ENCODE measurements at regions not wholly inside any gene's neighbourhood (a gene's known extent, or its start where the extent isn't known, plus 50 kb on each side); places are given as distances from the start of the nearest gene placed in this dataset.

- no peak overlapping the region for H3K27ac ChIP-seq
- no peak for TF ChIP-seq CTCF (IDR thresholded peaks at IDR 0.05)
- TF ChIP-seq ZFX (IDR thresholded peaks at IDR 0.05; ENCODE audit: borderline replicate concordance) = no peak
Measured at GRCh38 chr2:12448846-12449505, 267.8 kb upstream of the TRIB2 start.

GRCh38 chr2:12451726-12452125 is 265.0 kb upstream of the TRIB2 start:
- no peak overlapping the region for H3K27ac ChIP-seq
- TF ChIP-seq CTCF (IDR thresholded peaks at IDR 0.05) = no peak
- TF ChIP-seq ZFX (IDR thresholded peaks at IDR 0.05; ENCODE audit: borderline replicate concordance) = no peak

GRCh38 chr2:12452185-12452584 is 264.6 kb upstream of the TRIB2 start:
- H3K27ac ChIP-seq = no peak overlapping the region
- TF ChIP-seq CTCF (IDR thresholded peaks at IDR 0.05) (no peak), ZFX (IDR thresholded peaks at IDR 0.05; ENCODE audit: borderline replicate concordance) (no peak)

- H3K27ac ChIP-seq = no peak overlapping the region
- TF ChIP-seq ZFX (IDR thresholded peaks at IDR 0.05; ENCODE audit: borderline replicate concordance) (no peak), CTCF (IDR thresholded peaks at IDR 0.05) (no peak)
Measured at GRCh38 chr2:12453731-12454130, 263.0 kb upstream of the TRIB2 start.

- no peak overlapping the region for H3K27ac ChIP-seq
- TF ChIP-seq ZFX (IDR thresholded peaks at IDR 0.05; ENCODE audit: borderline replicate concordance) (no peak), CTCF (IDR thresholded peaks at IDR 0.05) (no peak)
Measured at GRCh38 chr2:12455661-12456060, 261.1 kb upstream of the TRIB2 start.

- TF ChIP-seq ZFX (IDR thresholded peaks at IDR 0.05; ENCODE audit: borderline replicate concordance) (no peak), CTCF (IDR thresholded peaks at IDR 0.05) (no peak)
- H3K27ac ChIP-seq = no peak overlapping the region
Measured at GRCh38 chr2:12456293-12457106, 260.2 kb upstream of the TRIB2 start.

GRCh38 chr2:12457831-12458230 is 258.9 kb upstream of the TRIB2 start:
- H3K27ac ChIP-seq = no peak overlapping the region
- TF ChIP-seq CTCF (IDR thresholded peaks at IDR 0.05) (no peak), ZFX (IDR thresholded peaks at IDR 0.05; ENCODE audit: borderline replicate concordance) (no peak)

Data from 22Rv1 (cell line).